Transverse colon (tissue), 4 donors: ENCODE measurements at regions not wholly inside any gene's neighbourhood (a gene's known extent, or its start where the extent isn't known, plus 50 kb on each side); places are given as distances from the start of the nearest gene placed in this dataset.

Experiments used
- DNase-seq: peaks from one replicate; pipeline ENCODE4 v3.0.0-alpha.2; 2019
- H3K27ac ChIP-seq, 4 donors: fragments of 200-600 bp; sonication (generic); 2 replicates each; pipeline ENCODE4 v1.5.1; 2016 to 2018; ENCODE audit warnings: inconsistent platforms in 4 of 4
- H3K27me3 ChIP-seq: fragments of 200-600 bp; sonication (generic); 2 replicates; pipeline ENCODE4 v1.5.1; 2017; ENCODE audit warnings: inconsistent platforms
- H3K36me3 ChIP-seq, 4 donors: fragments of 200-600 bp; sonication (generic); 2 replicates each; pipeline ENCODE4 v1.5.1; 2017 to 2019; ENCODE audit warnings: inconsistent platforms in 4 of 4
- H3K4me1 ChIP-seq, 4 donors: fragments of 200-600 bp; sonication (generic); 2 replicates each; pipeline ENCODE4 v1.5.1; 2017 to 2020; ENCODE audit warnings: inconsistent platforms in 4 of 4
- H3K4me3 ChIP-seq, 4 donors: fragments of 200-600 bp; sonication (generic); 1 replicate in 1 of 4; 2 replicates in 3 of 4; pipeline versions ENCODE4 v1.5.1 to v1.6.1; 2017 to 2019; ENCODE audit warnings: inconsistent platforms in 4 of 4
- H3K9me3 ChIP-seq, 2 donors: fragments of 200-600 bp; sonication (generic); 2 replicates each; pipeline ENCODE4 v1.5.1; 2017 to 2019; ENCODE audit warnings: inconsistent platforms in 2 of 2
- EP300 ChIP-seq: sonication (generic); formaldehyde crosslinking; IDR thresholded peaks from one replicate; pipeline ENCODE4 v1.6.1; 2017; ENCODE audit warnings: antibody characterized with exemption, low read depth
- POLR2A ChIP-seq: fragments of 450-650 bp; IDR thresholded peaks from one replicate; pipeline ENCODE4 v1.6.1; 2016; ENCODE audit warnings: antibody characterized with exemption, mild to moderate bottlenecking, moderate library complexity
- POLR2AphosphoS5 ChIP-seq, 3 donors: sonication (generic); formaldehyde crosslinking; IDR thresholded peaks; one replicate each; pipeline ENCODE4 v1.6.1; 2016; ENCODE audit warnings: antibody characterized with exemption in 3 of 3
- WGBS, 2 donors: methylation state at CpG; one replicate each; pipeline ENCODE4 v1.1.5; 2018; ENCODE audit warnings: low coverage in 1 of 2; 5-methylcytosine and 5-hydroxymethylcytosine counted together
- in situ Hi-C, 4 donors: fragments of 200-750 bp; cut with MboI; loops; one replicate each; pipeline versions ENCODE4 v1.15.0 to v1.15.1; 2017; ENCODE audit warnings: low sequenced_read_pairs in 3 of 4, low pct_ligation_motif_present in 1 of 4, low pct_unique_long_range_greater_than_20kb in 1 of 4
- intact Hi-C: fragments of 100-400 bp; cut with DNase I; formaldehyde crosslinking; loops from one replicate; pipeline ENCODE4 v1.15.1; 2023; ENCODE audit warnings: low total_unique reads
- TF ChIP-seq, protein P1 (sequence below), 5 experiments: fragments of 200-600 bp in 3 of 5; fragments of 450-650 bp in 2 of 5; sonication (generic) in 3 of 5; IDR thresholded peaks; 1 replicate in 2 of 5; 2 replicates in 3 of 5; pipeline ENCODE4 v1.5.1; 2016 to 2017; ENCODE audit warnings: antibody characterized with exemption in 5 of 5, inconsistent platforms in 3 of 5, mild to moderate bottlenecking in 2 of 5, moderate library complexity in 1 of 5

DNA sequence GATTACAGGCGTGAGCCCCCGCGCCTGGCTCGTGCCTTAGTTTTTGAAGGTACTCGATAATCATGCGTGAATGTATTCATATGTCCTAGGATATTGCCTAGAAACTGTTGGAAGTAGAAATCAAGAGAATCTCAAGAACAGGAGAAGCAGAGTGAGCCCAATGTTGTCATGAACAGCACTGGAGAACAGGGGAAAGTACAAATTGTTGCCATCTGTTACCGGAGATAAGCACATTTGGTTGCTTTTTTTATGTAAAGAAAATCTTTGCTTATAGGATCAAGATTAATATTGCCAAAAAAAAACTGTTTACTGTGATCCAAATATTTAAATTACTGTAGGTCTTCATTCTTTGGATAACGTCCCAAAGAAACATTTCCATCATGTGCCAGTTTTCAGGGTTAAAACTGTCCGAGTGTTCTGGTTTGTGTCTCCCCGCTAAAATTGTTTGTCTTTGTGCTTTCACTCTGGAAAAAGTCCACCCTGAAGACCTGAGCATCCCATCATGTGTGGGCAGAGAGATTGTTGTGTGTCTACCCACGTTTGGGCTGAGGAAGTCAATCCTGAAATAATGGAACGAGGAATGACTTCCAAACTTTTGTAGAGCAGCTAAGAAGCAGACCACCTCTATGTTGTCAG is 95.7 kb upstream of the CELF2 start:
- TF ChIP-seq POLR2A (no peak), POLR2AphosphoS5 (IDR thresholded peaks at IDR 0.05) (peak in 1 of 3 donors; percentile 20), EP300 (no peak)
- no peak for DNase-seq
- H3K9me3 ChIP-seq: no peaks in the 10 kb centered on the region
- no peaks in the 10 kb centered on the region for H3K36me3 ChIP-seq
- no peaks in the 10 kb centered on the region for H3K27me3 ChIP-seq
- H3K4me1 ChIP-seq: no peaks in the 10 kb centered on the region
- 80 to 84% methylated on average over 10 to 12 of the region's 12 CpGs for WGBS, 2 donors
- H3K27ac ChIP-seq: peak overlapping the region in 1 of 4 donors; percentile 9
- H3K4me3 ChIP-seq: no peak overlapping the region
- in situ Hi-C loops (no loop called here), intact Hi-C loops (no loop called here)

- TF ChIP-seq, protein P1, sequence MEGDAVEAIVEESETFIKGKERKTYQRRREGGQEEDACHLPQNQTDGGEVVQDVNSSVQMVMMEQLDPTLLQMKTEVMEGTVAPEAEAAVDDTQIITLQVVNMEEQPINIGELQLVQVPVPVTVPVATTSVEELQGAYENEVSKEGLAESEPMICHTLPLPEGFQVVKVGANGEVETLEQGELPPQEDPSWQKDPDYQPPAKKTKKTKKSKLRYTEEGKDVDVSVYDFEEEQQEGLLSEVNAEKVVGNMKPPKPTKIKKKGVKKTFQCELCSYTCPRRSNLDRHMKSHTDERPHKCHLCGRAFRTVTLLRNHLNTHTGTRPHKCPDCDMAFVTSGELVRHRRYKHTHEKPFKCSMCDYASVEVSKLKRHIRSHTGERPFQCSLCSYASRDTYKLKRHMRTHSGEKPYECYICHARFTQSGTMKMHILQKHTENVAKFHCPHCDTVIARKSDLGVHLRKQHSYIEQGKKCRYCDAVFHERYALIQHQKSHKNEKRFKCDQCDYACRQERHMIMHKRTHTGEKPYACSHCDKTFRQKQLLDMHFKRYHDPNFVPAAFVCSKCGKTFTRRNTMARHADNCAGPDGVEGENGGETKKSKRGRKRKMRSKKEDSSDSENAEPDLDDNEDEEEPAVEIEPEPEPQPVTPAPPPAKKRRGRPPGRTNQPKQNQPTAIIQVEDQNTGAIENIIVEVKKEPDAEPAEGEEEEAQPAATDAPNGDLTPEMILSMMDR (IDR thresholded peaks at IDR 0.05): no peak
- no peak for TF ChIP-seq EP300
- TF ChIP-seq POLR2A: no peak
- no peak for TF ChIP-seq POLR2AphosphoS5 (IDR thresholded peaks at IDR 0.05)
- WGBS, 2 donors: 88 to 92% methylated on average over 17 of the region's 17 CpGs
- in situ Hi-C loops (no loop called here), intact Hi-C loops (no loop called here)
- DNase-seq: no peak
- Histone ChIP-seq H3K4me1 (no peaks in the 10 kb centered on the region), H3K27me3 (no peaks in the 10 kb centered on the region), H3K27ac (no peak overlapping the region), H3K36me3 (no peaks in the 10 kb centered on the region), H3K4me3 (no peak overlapping the region), H3K9me3 (no peaks in the 10 kb centered on the region)
Observed at GRCh38 chr10:10923029-10923651, 94.5 kb upstream of the CELF2 start.

DNA sequence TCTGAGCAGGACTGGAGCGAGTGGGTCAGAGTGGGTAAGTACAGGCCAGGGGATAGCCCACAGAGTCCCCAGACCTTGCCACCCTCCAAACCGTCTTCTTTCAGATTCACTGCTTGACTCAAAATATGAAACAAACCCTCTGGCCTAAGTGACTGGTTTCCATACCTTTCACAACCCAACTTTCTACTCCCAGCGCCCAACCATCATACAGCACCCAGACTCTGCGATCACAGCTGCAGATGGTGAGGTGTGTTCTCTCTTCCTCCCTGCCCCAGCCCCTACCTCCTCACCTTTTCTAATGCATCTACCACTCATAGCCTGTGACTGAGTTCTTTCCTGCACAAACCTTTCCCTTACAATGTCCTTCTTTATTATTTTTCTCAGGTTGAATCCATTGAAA is 92.0 kb upstream of the CELF2 start:
- H3K27me3 ChIP-seq: no peaks in the 10 kb centered on the region
- DNase-seq: no peak
- WGBS, 2 donors: 89 to 100% methylated on average over 4 of the region's 4 CpGs
- no peaks in the 10 kb centered on the region for H3K4me1 ChIP-seq
- no peak for TF ChIP-seq EP300
- TF ChIP-seq, protein P1 (IDR thresholded peaks at IDR 0.05): no peak
- TF ChIP-seq POLR2A: no peak
- no peak for TF ChIP-seq POLR2AphosphoS5 (IDR thresholded peaks at IDR 0.05)
- H3K36me3 ChIP-seq: no peaks in the 10 kb centered on the region
- H3K4me3 ChIP-seq: no peak overlapping the region
- no peak overlapping the region for H3K27ac ChIP-seq
- intact Hi-C loops: no loop called here
- in situ Hi-C loops: no loop called here
- no peaks in the 10 kb centered on the region for H3K9me3 ChIP-seq

DNA sequence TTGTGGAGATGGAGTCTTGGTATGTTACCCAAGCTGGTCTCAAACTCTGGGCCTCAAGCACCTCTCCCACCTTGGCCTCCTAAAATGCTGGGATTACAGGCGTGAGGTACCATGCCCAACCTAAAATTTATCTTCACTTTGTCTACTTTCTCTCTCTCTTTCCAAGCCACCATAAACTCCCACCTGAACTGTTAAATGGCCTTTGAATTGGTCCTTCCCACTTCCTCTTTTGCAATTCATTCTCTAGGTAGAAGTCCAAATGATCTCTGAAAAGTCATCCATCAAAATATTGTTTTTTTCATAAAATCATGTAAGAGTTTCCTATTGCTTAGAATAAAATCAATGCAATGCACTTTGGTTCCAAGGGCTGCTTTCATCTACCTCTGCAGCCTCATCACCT is 90.1 kb upstream of the CELF2 start:
- H3K27ac ChIP-seq: no peak overlapping the region
- in situ Hi-C loops (no loop called here), intact Hi-C loops (no loop called here)
- no peaks in the 10 kb centered on the region for H3K36me3 ChIP-seq
- H3K4me1 ChIP-seq: no peaks in the 10 kb centered on the region
- no peak overlapping the region for H3K4me3 ChIP-seq
- DNase-seq: no peak
- TF ChIP-seq POLR2AphosphoS5 (IDR thresholded peaks at IDR 0.05) (no peak), EP300 (no peak), POLR2A (no peak)
- TF ChIP-seq, protein P1 (IDR thresholded peaks at IDR 0.05): no peak
- H3K9me3 ChIP-seq: no peaks in the 10 kb centered on the region
- WGBS, 2 donors: 86% methylated on average over 1 of the region's 1 CpG; no CpG with 5 or more reads in 1 of the 2 donors
- H3K27me3 ChIP-seq: no peaks in the 10 kb centered on the region
